ENCODE measurements at regions not wholly inside any gene's neighbourhood (a gene's known extent, or its start where the extent isn't known, plus 50 kb on each side); places are given as distances from the start of the nearest gene placed in this dataset.
"Not testable (repeated sequence)": the region's sequence is repeated elsewhere in the genome, so short reads cannot be mapped to it uniquely, and the experiment has no call there.

GRCh38 chr12:93980711-93981110 is 167.7 kb upstream of the PLXNC1 start:
- no peak for DNase-seq

DNA sequence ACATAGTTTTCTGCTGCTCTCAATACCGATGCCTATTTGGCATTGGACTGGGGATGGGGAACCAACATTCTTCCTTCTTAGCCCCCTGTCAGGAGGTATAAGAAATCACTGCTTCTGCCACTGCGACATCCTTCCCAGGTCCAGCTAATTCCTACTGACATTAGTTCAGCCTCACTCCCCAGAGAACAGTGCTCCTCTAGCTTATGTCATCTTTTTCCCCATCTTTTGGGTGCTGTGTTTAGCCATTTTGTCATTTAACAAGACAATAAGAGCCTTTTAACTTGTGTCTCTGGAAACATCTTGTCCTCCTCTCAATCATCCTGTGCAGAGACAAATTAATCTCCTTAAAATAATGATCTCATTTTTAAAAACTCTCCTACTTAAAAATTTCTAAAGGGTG is 167.0 kb upstream of the PLXNC1 start:
- no peak for DNase-seq

DNA sequence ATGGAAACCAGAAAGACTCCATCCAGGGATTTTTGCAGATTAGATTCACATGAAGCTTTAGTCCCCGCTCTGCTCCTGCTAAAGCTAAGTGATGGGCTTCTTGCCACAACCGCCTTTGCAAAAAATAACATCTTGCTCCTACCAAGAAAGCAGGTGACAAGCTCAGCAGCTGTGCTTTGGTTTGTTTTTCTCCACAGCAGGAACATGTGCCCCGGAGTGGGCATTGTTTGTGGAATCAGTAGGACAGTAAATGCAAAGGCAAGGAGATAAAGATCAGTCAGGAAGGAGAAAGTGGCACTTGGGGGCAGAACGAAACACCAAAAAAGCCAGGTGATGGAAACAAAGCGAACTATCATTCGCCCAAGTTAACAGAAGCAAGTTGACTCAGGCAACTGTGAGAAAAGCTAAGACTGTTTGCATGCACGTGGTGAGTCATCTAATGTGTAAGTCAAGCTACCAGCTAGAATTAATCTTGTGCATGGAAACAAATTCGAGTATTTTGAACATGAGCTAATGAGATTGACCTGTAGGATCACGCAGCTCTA is 165.5 kb upstream of the PLXNC1 start:
- DNase-seq: no peak

DNA sequence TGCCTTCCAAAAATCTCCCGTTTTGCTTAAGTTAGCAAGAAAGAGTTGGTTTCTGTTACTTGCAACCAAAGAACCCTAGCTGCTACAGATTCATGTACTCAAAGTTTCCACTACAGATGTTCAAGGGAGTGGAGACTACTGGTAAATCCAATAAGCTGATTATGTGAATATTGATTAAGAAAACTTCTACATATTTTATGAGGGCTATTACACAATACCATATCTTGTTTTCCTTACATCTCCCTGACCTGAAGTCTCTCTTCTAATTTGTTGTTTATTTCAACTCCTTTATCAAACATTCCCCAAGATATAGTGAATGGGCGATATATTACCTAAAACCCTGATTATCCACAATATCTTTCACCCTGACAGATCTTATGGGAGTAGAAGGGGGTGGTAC is 164.4 kb upstream of the PLXNC1 start:
- DNase-seq: no peak

- peak; percentile 17 for DNase-seq
Measured at GRCh38 chr12:93989949-93990348, 158.4 kb upstream of the PLXNC1 start.

DNA sequence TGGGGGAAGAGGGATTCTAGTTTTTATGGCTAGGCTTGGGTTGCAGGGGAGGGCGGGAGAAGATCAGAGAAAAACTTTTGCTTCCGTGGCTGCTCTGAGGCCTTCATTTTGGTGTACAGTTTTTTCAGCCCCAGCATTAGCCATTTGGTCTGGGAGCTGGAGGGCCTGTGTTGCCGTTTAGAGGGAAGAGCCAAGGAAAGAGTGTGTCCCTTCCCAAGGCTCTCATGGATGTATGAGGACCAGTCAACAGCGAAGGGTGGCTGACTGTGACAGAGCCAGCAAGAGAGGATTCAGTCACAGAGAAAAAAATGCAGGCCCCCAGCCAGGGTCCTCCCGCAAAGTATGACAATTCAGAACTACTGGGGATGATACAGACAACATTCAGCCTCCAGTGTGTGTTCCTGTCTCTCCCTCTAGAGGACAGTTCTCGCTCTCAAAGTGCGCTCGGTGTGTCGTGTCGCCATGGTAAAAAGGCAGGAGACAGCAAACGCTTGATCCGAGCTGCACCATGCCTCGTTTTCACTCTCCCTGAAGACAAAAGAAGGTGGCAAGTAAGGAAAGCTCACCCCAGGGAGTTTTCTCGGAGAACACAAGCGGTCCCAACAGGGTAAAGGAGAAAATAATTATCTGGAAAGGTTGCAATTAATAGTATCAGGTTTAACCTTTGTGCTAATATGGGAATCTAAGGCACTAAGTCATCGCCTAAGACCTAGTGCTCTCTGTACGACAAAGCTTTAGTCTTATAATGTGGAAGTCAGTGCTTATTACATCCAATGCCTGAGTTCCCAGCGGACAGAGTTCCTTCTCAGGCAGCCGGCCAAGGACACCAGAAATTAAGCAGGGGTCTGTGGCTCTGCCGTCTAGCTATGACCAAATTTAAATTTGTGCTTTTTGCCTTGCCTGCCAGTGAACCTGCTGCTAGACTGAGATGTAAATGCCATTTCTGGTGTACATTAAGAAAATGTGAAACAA is 157.3 kb upstream of the PLXNC1 start:
- peak; percentile 29 for DNase-seq

DNA sequence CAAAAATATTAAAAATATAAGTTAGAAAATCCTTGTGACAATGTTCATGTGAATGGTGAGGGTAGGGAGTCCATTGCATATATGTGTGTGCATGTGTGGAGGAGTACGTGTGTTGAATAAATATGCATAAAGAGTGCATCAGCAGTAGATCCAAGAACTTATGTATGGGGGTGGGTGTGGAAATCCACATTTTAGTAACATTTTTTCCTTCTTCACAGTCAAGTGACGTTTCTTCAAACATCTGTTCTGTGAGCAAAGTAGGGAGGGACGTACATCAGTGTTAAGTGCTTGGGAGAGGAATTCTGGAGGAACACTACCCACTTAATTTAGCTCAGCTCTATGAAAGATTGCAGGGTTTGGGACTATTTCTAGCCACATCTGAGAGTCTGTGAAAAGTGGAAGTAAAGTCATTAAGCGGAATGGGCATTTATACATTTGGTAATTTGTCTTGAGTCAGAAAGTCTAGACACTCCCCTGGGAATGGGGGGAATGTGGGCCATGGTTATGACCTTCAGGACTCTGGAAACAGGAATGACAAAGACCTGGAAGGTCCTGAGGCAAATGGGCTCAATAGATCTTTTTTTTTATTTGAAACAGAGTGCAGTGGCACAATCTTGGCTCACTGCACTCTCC is 156.4 kb upstream of the PLXNC1 start:
- DNase-seq: no peak

GRCh38 chr12:93994721-93995120 is 153.7 kb upstream of the PLXNC1 start:
- DNase-seq: no peak

DNA sequence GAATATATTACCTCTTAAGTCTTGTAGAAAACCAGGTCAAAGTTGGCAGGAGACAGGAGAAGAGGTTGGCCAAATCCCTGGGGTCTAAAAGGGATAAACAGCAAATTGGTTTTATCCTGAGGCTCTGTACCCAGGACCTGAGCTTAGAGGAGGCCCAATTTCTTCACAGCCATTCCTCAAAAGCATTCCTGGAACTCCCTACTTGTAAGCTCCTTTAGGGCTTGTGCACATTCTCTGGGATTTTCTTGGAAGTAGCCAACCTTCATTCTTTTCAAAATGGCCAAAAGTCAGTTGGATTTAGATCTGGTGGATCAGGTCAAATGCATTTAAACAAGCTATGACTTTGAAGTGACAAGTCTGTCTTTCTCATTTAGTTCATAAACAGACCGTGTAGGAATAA is 152.1 kb upstream of the PLXNC1 start:
- DNase-seq: no peak

- DNase-seq: no peak
Measured at GRCh38 chr12:94001691-94002090, 146.7 kb upstream of the PLXNC1 start.

DNA sequence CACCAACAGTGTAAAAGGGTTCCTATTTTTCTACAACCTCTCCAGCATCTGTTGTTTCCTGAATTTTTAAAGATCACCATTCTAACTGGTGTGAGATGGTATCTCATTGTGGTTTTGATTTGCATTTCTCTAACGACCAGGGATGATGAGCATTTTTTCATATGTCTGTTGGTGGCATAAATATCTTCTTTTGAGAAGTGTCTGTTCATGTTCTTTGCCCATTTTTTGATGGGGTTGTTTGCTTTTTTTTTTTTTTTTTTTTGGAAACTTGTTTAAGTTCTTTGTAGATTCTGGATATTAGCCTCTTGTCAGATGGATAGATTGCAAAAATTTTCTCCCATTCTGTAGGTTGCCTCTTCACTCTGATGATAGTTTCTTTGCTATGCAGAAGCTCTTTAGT is 145.5 kb upstream of the PLXNC1 start:
- not testable (repeated sequence) for DNase-seq

DNA sequence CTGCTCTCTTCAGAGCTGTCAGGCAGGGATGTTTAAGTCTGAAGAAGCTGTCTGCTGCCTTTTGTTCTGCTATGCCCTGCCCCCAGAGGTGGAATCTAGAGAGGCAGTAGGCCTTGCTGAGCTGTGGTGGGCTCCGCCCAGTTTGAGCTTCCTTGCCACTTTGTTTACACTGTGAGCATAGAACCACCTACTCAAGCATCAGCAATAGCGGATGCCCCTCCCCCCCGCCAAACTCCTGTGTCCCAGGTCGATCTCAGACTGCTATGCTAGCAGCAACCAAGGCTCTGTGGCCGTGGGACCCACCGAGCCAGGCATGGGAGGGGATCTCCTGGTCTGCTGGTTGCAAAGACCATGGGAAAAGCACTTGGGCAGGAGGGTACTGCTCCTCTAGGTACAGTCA is 140.5 kb upstream of the PLXNC1 start:
- DNase-seq: not testable (repeated sequence)

DNA sequence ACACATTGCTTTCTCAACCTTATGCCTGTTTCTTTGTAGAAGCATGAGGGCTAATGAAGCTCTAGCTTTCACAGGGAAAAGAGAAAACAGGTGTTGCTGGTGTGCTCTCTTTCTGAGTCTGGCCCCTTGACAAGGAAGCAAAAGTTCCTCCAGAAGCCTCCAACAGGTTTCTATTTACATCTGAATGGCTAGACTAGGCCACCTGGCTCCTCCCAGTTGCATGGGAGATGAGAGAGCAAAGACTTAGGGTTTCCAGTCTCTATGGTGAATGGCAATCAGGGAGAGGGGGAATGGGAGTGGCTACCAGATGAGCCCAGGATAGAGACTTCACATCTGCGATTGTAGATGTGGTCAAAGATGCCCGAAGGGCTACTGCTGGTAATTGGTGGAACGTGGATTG is 138.1 kb upstream of the PLXNC1 start:
- DNase-seq: no peak

GRCh38 chr12:94012071-94012470 is 136.3 kb upstream of the PLXNC1 start:
- DNase-seq: no peak

DNA sequence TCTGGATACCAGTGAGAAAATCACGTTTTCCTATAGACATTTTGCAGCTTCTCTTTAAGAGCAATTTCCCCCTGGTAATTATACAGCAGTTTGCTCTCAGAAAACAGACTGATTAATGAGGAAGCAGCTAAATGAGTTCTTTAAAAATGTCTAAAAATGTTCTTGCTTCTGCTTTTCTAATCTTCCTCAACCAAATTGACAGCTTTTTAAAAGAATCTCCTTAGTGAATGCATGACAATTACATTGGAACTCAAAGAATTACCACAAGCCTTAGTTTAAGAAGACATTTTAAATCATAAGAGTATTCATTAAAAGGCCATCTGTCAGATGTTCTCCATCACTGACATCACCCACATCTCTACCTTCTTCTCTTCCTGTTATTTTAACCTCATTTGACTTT is 135.8 kb upstream of the PLXNC1 start:
- DNase-seq: no peak

- not testable (repeated sequence) for DNase-seq
Measured at GRCh38 chr12:94017247-94017646, 131.1 kb upstream of the PLXNC1 start.

GRCh38 chr12:94020335-94020734 is 128.0 kb upstream of the PLXNC1 start:
- no peak for DNase-seq

DNA sequence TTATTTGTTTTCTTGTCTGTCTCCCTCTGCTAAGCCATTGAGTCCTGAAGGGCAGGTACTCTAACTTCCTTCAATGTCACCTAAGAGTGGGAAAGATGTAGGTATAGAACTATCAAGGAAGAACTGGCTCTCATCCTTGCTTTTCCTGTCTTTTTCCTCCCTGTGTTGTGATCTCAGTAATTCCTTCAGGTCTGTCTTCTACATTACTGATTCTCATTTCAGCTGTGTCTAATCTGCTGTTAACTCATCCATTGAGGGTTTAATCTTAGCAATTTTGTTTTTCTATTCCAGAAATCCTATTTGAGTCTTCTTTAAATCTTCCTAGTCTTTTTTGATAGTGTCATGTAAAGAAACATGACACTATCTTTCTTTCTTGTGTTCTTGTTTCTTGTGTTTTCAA is 124.5 kb upstream of the PLXNC1 start:
- no peak for DNase-seq

GRCh38 chr12:94025068-94025467 is 123.3 kb upstream of the PLXNC1 start:
- no peak for DNase-seq

DNA sequence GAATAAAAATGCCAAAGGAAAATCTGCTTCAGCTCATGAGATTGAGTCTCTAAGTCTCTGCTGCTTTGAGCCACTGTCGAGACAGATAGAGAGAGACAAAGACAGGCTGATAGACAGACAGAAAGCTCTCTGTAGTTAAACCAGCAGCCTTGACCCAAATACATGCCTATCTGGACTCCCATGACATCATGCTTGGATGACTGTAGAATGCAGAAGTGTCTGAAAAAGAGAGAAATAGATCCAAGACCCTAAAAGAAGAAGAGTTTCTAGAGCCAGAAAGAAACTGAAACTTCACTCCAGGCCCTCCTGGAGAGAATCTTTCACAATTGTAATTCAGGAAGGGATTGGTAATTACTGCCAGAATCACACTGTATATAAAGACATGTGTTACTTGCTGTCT is 122.6 kb upstream of the PLXNC1 start:
- DNase-seq: no peak

DNA sequence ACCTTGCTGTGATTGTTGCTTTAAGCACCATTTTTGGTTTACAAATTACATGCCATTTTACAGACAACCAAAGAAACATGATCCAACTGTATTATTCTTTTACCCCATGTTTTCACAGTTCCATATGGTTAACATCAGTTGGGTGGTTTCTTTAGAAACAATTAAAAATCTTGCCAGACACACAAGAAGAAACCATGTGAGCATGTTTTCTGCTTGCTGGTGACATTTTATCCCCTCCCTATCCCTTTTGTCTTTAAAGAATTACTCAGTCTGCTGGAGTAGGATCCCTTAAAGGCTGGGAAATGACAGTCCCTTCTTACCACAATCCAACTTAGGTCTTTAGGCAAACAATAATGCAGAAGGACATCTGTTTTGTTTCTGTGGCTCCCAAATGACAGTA is 121.8 kb upstream of the PLXNC1 start:
- DNase-seq: no peak

GRCh38 chr12:94027561-94027960 is 120.8 kb upstream of the PLXNC1 start:
- no peak for DNase-seq

GRCh38 chr12:94031763-94032162 is 116.6 kb upstream of the PLXNC1 start:
- no peak for DNase-seq

- DNase-seq: no peak
Measured at GRCh38 chr12:94032368-94032767, 116.0 kb upstream of the PLXNC1 start.

Data from NCI-H510A (cell line).